ENCODE measurements at regions not wholly inside any gene's neighbourhood (a gene's known extent, or its start where the extent isn't known, plus 50 kb on each side); places are given as distances from the start of the nearest gene placed in this dataset.

DNA sequence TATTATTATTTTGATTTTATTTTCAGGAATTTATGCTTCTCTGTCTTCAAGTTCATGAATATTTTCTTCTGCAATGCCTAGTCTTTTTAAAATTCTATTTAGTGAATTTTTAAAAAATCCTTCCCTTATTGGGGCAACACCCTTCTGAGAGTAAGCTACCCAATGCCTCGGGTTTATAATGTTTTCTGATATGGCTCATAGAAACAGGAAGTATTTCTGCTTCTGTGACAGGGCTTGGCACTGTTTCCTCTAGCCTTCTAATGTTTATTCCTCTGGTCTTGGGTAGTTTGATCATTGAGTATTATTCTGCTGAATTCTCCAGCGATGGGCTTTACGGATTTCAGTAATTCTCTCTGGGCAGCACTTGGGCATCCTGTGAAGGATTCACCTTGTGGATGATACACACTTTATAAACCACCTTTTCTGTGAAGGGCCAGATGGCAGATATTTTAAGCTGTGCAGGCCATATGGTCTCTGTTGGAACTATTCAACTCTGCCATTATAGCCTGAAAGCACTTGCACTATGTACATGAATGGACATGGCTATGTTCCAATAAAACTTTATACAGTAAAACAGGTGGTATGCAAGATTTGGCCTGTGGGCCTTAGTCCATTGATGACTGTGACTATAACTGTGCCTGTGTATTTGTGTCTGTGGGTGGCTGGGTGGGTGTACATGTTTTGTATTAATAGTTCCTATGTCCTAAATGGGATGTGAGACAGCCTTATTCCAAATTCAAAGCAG lies 95.9 kb upstream of the FAT1 start:
- intact Hi-C loops (cut with micrococcal nuclease): no loop called here

DNA sequence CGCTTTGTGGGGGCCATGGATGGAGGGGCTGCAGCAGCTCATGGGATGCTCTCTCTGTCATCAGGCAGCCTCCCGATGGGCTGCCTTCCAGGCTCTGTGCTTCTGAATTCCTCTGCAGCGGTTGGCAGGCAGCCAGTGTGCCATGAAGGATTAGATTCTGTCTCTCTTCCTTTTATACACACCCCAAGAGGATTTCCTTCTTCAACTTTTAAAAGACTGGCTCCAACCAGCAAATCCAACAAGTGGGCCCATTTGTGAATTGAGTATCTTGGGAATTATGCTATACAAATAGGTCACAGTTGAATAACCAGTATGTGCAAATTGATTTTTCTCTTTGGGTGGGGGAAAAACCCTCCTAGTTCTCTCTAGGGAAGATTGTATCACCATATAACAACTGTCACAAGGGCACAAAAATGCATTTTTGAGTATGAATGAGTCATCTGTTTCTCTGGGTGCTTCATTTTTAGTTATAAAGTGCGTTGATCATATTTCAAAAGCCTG lies 96.8 kb upstream of the FAT1 start:
- Histone ChIP-seq H3K27me3 (ENCODE audit: insufficient read depth, low read length) (no peaks in the 10 kb centered on the region), H3K9me3 (ENCODE audit: control insufficient read depth in 1 of 2, low read length in 2 of 2) (no peaks in the 10 kb centered on the region), H3K36me3 (ENCODE audit: insufficient read depth, low read length) (no peaks in the 10 kb centered on the region), H3K4me3 (ENCODE audit: low read length in 2 of 2) (no peak overlapping the region), H3K4me1 (ENCODE audit: insufficient read depth, low read length) (no peaks in the 10 kb centered on the region), H3K27ac (ENCODE audit: low read depth, low read length) (no peak overlapping the region)
- H3K9me3 Mint-ChIP-seq: peaks cover 0 to 6% (median 0%) of the 10 kb centered on the region in 8 donors
- H3K4me1 Mint-ChIP-seq: no peaks in the 10 kb centered on the region
- ChIA-PET CTCF (ENCODE audit: partially characterized antibody) (no interaction called here), POLR2A (ENCODE audit: partially characterized antibody) (no interaction called here)
- no peaks in the 10 kb centered on the region for H3K36me3 Mint-ChIP-seq
- no peak overlapping the region for H3K27ac Mint-ChIP-seq
- DNase-seq: no peak
- no peak overlapping the region for H3K4me3 Mint-ChIP-seq
- no peaks in the 10 kb centered on the region for H3K27me3 Mint-ChIP-seq
- intact Hi-C loops (cut with micrococcal nuclease): no loop called here

More for the DNA sequence above, 95.9 kb upstream of the FAT1 start:
- Histone ChIP-seq H3K36me3 (ENCODE audit: insufficient read depth, low read length) (no peaks in the 10 kb centered on the region), H3K9me3 (ENCODE audit: control insufficient read depth in 1 of 2, low read length in 2 of 2) (no peaks in the 10 kb centered on the region), H3K4me1 (ENCODE audit: insufficient read depth, low read length) (no peaks in the 10 kb centered on the region), H3K27me3 (ENCODE audit: insufficient read depth, low read length) (no peaks in the 10 kb centered on the region), H3K4me3 (ENCODE audit: low read length in 2 of 2) (no peak overlapping the region), H3K27ac (ENCODE audit: low read depth, low read length) (no peak overlapping the region)
- ChIA-PET POLR2A (ENCODE audit: partially characterized antibody) (no interaction called here), CTCF (ENCODE audit: partially characterized antibody) (interaction anchor here (0.9 kb wide), 1 partner anchor 12 kb away, joined by 3 read pairs; no protein-coding TSS in a partner anchor)
- Mint-ChIP-seq H3K27me3 (no peaks in the 10 kb centered on the region), H3K36me3 (no peaks in the 10 kb centered on the region), H3K27ac (no peak overlapping the region), H3K4me1 (no peaks in the 10 kb centered on the region), H3K9me3 (peaks cover 0 to 6% (median 0%) of the 10 kb centered on the region in 8 donors), H3K4me3 (no peak overlapping the region)
- no peak for DNase-seq

DNA sequence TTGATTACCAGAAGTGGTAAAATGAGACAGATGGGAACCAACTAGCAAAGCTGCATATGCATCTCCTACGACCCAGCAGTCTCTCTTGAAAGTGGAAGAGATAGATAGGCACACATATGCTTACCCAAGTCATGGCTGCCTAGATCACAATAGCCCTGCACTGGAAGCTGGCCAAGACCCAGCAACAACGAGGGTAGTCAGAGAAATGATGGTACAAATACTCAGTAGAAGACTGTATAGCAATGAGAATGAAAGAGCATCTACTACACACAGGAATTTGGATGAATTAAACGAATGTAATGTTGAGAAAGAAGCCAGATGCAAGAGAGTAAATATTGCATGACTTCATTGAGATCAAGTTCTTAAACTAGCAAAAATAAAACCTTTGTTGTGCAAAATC lies 100.3 kb upstream of the FAT1 start:
- H3K4me1 Mint-ChIP-seq: no peaks in the 10 kb centered on the region
- H3K4me3 Mint-ChIP-seq: no peak overlapping the region
- Histone ChIP-seq H3K4me3 (ENCODE audit: low read length in 2 of 2) (no peak overlapping the region), H3K4me1 (ENCODE audit: insufficient read depth, low read length) (no peaks in the 10 kb centered on the region), H3K27me3 (ENCODE audit: insufficient read depth, low read length) (no peaks in the 10 kb centered on the region), H3K9me3 (ENCODE audit: control insufficient read depth in 1 of 2, low read length in 2 of 2) (no peaks in the 10 kb centered on the region), H3K27ac (ENCODE audit: low read depth, low read length) (no peak overlapping the region), H3K36me3 (ENCODE audit: insufficient read depth, low read length) (no peaks in the 10 kb centered on the region)
- peaks cover 0 to 9% (median 0%) of the 10 kb centered on the region in 8 donors for H3K9me3 Mint-ChIP-seq
- POLR2A ChIA-PET (ENCODE audit: partially characterized antibody): no interaction called here
- H3K36me3 Mint-ChIP-seq: no peaks in the 10 kb centered on the region
- intact Hi-C loops (cut with micrococcal nuclease): no loop called here
- no peak overlapping the region for H3K27ac Mint-ChIP-seq
- DNase-seq: no peak
- CTCF ChIA-PET (ENCODE audit: partially characterized antibody): no interaction called here
- H3K27me3 Mint-ChIP-seq: no peaks in the 10 kb centered on the region

DNA sequence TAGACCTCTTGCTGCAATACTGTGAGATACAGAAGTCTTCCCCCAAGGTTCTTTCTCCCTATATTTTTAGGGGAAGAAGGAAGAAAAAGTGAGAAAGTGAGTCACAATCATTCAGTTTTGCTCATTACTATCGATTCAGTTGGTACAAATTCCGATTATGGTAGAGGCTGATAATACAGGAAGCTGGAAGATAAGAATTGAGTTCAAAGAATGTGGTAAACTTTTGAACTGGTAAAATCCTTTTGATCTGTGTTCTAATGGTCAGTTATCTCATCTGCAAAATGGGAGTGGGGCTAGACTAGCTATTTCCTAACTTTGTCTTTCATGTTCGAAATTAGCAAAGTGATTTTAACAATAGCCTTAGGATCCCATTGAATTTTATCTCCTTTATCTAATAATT lies 101.4 kb upstream of the FAT1 start:
- H3K9me3 ChIP-seq (ENCODE audit: control insufficient read depth in 1 of 2, low read length in 2 of 2): no peaks in the 10 kb centered on the region
- intact Hi-C loops (cut with micrococcal nuclease): no loop called here
- ChIA-PET POLR2A (ENCODE audit: partially characterized antibody) (no interaction called here), CTCF (ENCODE audit: partially characterized antibody) (no interaction called here)
- H3K27me3 ChIP-seq (ENCODE audit: insufficient read depth, low read length): no peaks in the 10 kb centered on the region
- Mint-ChIP-seq H3K27me3 (no peaks in the 10 kb centered on the region), H3K36me3 (no peaks in the 10 kb centered on the region), H3K4me3 (no peak overlapping the region), H3K9me3 (peaks cover 0 to 9% (median 2%) of the 10 kb centered on the region in 8 donors), H3K4me1 (no peaks in the 10 kb centered on the region), H3K27ac (no peak overlapping the region)
- no peaks in the 10 kb centered on the region for H3K36me3 ChIP-seq (ENCODE audit: insufficient read depth, low read length)
- H3K4me3 ChIP-seq (ENCODE audit: low read length in 2 of 2): no peak overlapping the region
- H3K4me1 ChIP-seq (ENCODE audit: insufficient read depth, low read length): no peaks in the 10 kb centered on the region
- no peak overlapping the region for H3K27ac ChIP-seq (ENCODE audit: low read depth, low read length)
- DNase-seq: no peak

GRCh38 chr4:186826006-186826405 lies 102.3 kb upstream of the FAT1 start:
- peaks cover 0 to 4% of the 10 kb centered on the region in 2 donors for H3K9me3 ChIP-seq (ENCODE audit: control insufficient read depth in 1 of 2, low read length in 2 of 2)
- no peak overlapping the region for H3K4me3 ChIP-seq (ENCODE audit: low read length in 2 of 2)
- no peaks in the 10 kb centered on the region for H3K4me1 ChIP-seq (ENCODE audit: insufficient read depth, low read length)
- Mint-ChIP-seq H3K36me3 (no peaks in the 10 kb centered on the region), H3K9me3 (peaks cover 0 to 11% (median 3%) of the 10 kb centered on the region in 8 donors), H3K27ac (no peak overlapping the region), H3K4me3 (no peak overlapping the region), H3K27me3 (no peaks in the 10 kb centered on the region), H3K4me1 (no peaks in the 10 kb centered on the region)
- no peak for DNase-seq
- intact Hi-C loops (cut with micrococcal nuclease): no loop called here
- H3K27ac ChIP-seq (ENCODE audit: low read depth, low read length): no peak overlapping the region
- H3K27me3 ChIP-seq (ENCODE audit: insufficient read depth, low read length): no peaks in the 10 kb centered on the region
- ChIA-PET CTCF (ENCODE audit: partially characterized antibody) (no interaction called here), POLR2A (ENCODE audit: partially characterized antibody) (no interaction called here)
- H3K36me3 ChIP-seq (ENCODE audit: insufficient read depth, low read length): no peaks in the 10 kb centered on the region

DNA sequence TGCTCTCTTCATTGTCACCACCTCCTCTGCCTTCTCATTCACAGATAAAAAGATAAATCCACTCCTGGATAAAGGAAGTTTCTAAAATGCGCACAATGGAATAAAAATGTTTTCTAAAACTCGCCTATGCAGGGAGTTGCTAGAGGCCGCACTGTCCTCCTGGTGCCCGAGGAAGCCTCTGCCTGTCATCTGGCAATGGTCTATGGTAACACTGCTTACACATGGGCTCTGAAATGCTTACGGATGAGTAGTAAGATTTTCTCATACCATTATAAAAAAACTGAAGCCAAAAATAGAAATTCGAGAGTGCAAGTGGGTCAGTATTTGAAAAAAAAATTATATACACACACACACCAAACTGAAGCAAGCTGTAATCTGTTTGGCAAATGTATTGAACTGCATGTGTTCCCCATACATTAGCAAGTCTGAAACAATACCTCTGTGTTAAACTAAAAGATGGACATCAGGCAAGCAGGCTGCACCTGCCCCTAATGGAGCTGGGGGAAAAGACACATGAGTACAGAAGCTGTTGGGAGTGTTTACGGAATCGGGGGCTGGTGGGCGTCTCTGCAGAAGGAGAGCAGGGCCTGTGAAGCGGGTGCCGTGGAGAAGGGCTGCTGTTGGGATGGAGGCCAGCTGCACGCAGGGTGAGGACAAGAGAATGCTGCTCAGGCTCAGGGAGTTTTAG lies 103.3 kb upstream of the FAT1 start:
- H3K36me3 Mint-ChIP-seq: no peaks in the 10 kb centered on the region
- Histone ChIP-seq H3K4me3 (ENCODE audit: low read length in 2 of 2) (no peak overlapping the region), H3K4me1 (ENCODE audit: insufficient read depth, low read length) (no peaks in the 10 kb centered on the region), H3K27me3 (ENCODE audit: insufficient read depth, low read length) (no peaks in the 10 kb centered on the region), H3K36me3 (ENCODE audit: insufficient read depth, low read length) (no peaks in the 10 kb centered on the region), H3K9me3 (ENCODE audit: control insufficient read depth in 1 of 2, low read length in 2 of 2) (peaks cover 0 to 4% of the 10 kb centered on the region in 2 donors), H3K27ac (ENCODE audit: low read depth, low read length) (no peak overlapping the region)
- no peak overlapping the region for H3K27ac Mint-ChIP-seq
- H3K4me3 Mint-ChIP-seq: no peak overlapping the region
- ChIA-PET CTCF (ENCODE audit: partially characterized antibody) (no interaction called here), POLR2A (ENCODE audit: partially characterized antibody) (no interaction called here)
- intact Hi-C loops (cut with micrococcal nuclease): no loop called here
- H3K4me1 Mint-ChIP-seq: no peaks in the 10 kb centered on the region
- no peaks in the 10 kb centered on the region for H3K27me3 Mint-ChIP-seq
- DNase-seq: no peak
- H3K9me3 Mint-ChIP-seq: peaks cover 0 to 15% (median 4%) of the 10 kb centered on the region in 8 donors

DNA sequence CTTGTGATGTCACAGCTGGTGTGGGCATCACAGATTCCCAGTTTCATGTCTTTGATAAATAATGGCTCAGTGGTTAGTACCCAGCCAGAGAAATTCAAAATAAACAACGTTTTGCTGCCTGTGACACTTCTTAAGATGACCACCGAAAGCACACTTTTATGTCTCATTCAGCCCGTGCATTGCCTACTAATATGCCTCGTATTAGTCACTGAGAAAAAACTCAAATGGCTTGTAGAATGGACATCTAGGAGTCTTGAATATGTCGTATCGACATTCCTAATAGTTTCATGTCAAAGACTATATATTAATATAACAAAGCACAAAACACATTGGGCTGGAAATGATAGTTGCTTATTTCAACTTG lies 103.9 kb upstream of the FAT1 start:
- Histone ChIP-seq H3K27me3 (ENCODE audit: insufficient read depth, low read length) (no peaks in the 10 kb centered on the region), H3K9me3 (ENCODE audit: control insufficient read depth in 1 of 2, low read length in 2 of 2) (peaks cover 0 to 4% of the 10 kb centered on the region in 2 donors), H3K4me1 (ENCODE audit: insufficient read depth, low read length) (no peaks in the 10 kb centered on the region), H3K27ac (ENCODE audit: low read depth, low read length) (no peak overlapping the region), H3K36me3 (ENCODE audit: insufficient read depth, low read length) (no peaks in the 10 kb centered on the region), H3K4me3 (ENCODE audit: low read length in 2 of 2) (no peak overlapping the region)
- no peak overlapping the region for H3K27ac Mint-ChIP-seq
- H3K4me3 Mint-ChIP-seq: no peak overlapping the region
- ChIA-PET CTCF (ENCODE audit: partially characterized antibody) (no interaction called here), POLR2A (ENCODE audit: partially characterized antibody) (no interaction called here)
- intact Hi-C loops (cut with micrococcal nuclease): no loop called here
- H3K4me1 Mint-ChIP-seq: no peaks in the 10 kb centered on the region
- no peaks in the 10 kb centered on the region for H3K36me3 Mint-ChIP-seq
- H3K27me3 Mint-ChIP-seq: no peaks in the 10 kb centered on the region
- DNase-seq: no peak
- peaks cover 0 to 15% (median 4%) of the 10 kb centered on the region in 8 donors for H3K9me3 Mint-ChIP-seq

All from CD4-positive, alpha-beta memory T cell (primary cell).